CD4-positive, alpha-beta T cell (primary cell): ENCODE measurements at regions not wholly inside any gene's neighbourhood (a gene's known extent, or its start where the extent isn't known, plus 50 kb on each side); places are given as distances from the start of the nearest gene placed in this dataset.

Experiments used
- ATAC-seq: fragments of 200-7000 bp; cut with Tn5 transposase; one replicate; pipeline ENCODE4 v1.10.0; 2022; ENCODE audit warnings: mild to moderate bottlenecking; ENCODE audit not compliant: poor library complexity
- CTCF ChIA-PET: fragments of 350-600 bp; sonication (Branson Sonifier 250); formaldehyde crosslinking; loops from one replicate; lab custom pipeline; 2021; ENCODE audit warnings: antibody characterized with exemption, inconsistent platforms; lab: Charles Lee
- POLR2A ChIA-PET: fragments of 350-600 bp; sonication (Branson Sonifier 250); formaldehyde crosslinking; loops from one replicate; lab custom pipeline; 2021; ENCODE audit warnings: antibody characterized with exemption, inconsistent platforms; lab: Charles Lee
- DNase-seq, 14 experiments: peaks; one replicate each; pipeline ENCODE4 v3.0.0-alpha.2; 2013 to 2020; ENCODE audit warnings: mixed read lengths in 2 of 14
- H3K27ac ChIP-seq, 2 donors: one replicate each; pipeline versions ENCODE4 v1.5.1 to v1.7.0; 2013; ENCODE audit warnings: low read length in 2 of 2, low read depth in 1 of 2, mild to moderate bottlenecking in 1 of 2
- H3K27me3 ChIP-seq, 2 experiments: 1 replicate in 1 of 2; 2 replicates in 1 of 2; pipeline versions ENCODE4 v1.6.1 to v1.7.0; 2013; ENCODE audit warnings: low read length in 2 of 2, control low read depth in 1 of 2, mild to moderate bottlenecking in 1 of 2, moderate library complexity in 1 of 2; ENCODE audit not compliant: insufficient read depth in 2 of 2, control insufficient read depth in 1 of 2
- H3K36me3 ChIP-seq: one replicate; pipeline ENCODE4 v1.6.1; 2013; ENCODE audit warnings: low read length, control low read depth; ENCODE audit not compliant: insufficient read depth
- H3K4me1 ChIP-seq: one replicate; pipeline ENCODE4 v1.6.1; 2013; ENCODE audit warnings: low read length, control low read depth; ENCODE audit not compliant: insufficient read depth
- H3K4me3 ChIP-seq: one replicate; pipeline ENCODE4 v1.5.1; 2013; ENCODE audit warnings: mild to moderate bottlenecking, low read length, moderate library complexity
- H3K9me3 ChIP-seq, 2 experiments: 1 replicate in 1 of 2; 2 replicates in 1 of 2; pipeline versions ENCODE4 v1.6.1 to v1.7.0; 2013; ENCODE audit warnings: low read length in 2 of 2, mild to moderate bottlenecking in 2 of 2, control low read depth in 1 of 2, moderate library complexity in 1 of 2; ENCODE audit not compliant: control insufficient read depth in 1 of 2, insufficient read depth in 1 of 2
- H3K27ac Mint-ChIP-seq: one replicate; pipeline ENCODE4 v1.8.0; 2020; ENCODE audit warnings: mixed read lengths
- H3K27me3 Mint-ChIP-seq: one replicate; pipeline ENCODE4 v1.8.0; 2021; ENCODE audit warnings: mixed read lengths
- H3K36me3 Mint-ChIP-seq: one replicate; pipeline ENCODE4 v1.8.0; 2021; ENCODE audit warnings: low read depth, mixed read lengths
- H3K4me1 Mint-ChIP-seq: one replicate; pipeline ENCODE4 v1.8.0; 2021; ENCODE audit warnings: low read depth, mixed read lengths
- H3K4me3 Mint-ChIP-seq: one replicate; pipeline ENCODE4 v1.8.0; 2020; ENCODE audit warnings: mild to moderate bottlenecking, mixed read lengths
- H3K9me3 Mint-ChIP-seq: one replicate; pipeline ENCODE4 v1.8.0; 2020; ENCODE audit warnings: mixed read lengths
- intact Hi-C, 2 experiments: fragments of 100-400 bp; cut with DNase I in 1 of 2; cut with micrococcal nuclease in 1 of 2; formaldehyde crosslinking; loops; one replicate each; pipeline versions ENCODE4 v1.15.1 to v1.9.0; 2023 to 2025; cut with DNase I, micrococcal nuclease
- TF ChIP-seq, protein P1 (sequence below): fragments of 200-600 bp; IDR thresholded peaks from one replicate; pipeline ENCODE4 v1.8.0; 2022; ENCODE audit warnings: antibody characterized with exemption, mild to moderate bottlenecking

DNA sequence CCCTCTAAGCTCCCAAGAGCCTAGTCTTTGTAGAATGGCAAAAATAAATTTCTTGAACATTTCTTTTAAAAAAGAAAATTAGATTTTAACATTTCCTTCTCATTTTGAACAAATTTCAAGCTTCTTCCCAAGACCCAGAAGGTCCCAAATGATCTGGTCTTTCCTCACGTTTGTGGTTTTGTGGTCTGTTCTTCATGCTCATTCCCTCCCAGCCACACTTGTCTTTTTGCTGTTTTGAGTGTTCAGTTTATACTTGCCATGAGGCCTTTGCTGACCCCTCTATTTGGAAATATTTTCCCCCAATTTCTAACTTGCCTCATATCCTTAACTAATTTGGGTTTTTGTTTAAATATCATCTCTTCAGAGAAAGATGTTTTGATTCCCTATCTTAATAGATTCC is 133.4 kb upstream of the PAPPA start:
- H3K4me1 Mint-ChIP-seq = no peaks in the 10 kb centered on the region
- H3K9me3 ChIP-seq = peaks cover 0 to 3% of the 10 kb centered on the region in 2 experiments
- ChIA-PET POLR2A (no interaction called here), CTCF (no interaction called here)
- H3K36me3 ChIP-seq = no peaks in the 10 kb centered on the region
- TF ChIP-seq, protein P1, sequence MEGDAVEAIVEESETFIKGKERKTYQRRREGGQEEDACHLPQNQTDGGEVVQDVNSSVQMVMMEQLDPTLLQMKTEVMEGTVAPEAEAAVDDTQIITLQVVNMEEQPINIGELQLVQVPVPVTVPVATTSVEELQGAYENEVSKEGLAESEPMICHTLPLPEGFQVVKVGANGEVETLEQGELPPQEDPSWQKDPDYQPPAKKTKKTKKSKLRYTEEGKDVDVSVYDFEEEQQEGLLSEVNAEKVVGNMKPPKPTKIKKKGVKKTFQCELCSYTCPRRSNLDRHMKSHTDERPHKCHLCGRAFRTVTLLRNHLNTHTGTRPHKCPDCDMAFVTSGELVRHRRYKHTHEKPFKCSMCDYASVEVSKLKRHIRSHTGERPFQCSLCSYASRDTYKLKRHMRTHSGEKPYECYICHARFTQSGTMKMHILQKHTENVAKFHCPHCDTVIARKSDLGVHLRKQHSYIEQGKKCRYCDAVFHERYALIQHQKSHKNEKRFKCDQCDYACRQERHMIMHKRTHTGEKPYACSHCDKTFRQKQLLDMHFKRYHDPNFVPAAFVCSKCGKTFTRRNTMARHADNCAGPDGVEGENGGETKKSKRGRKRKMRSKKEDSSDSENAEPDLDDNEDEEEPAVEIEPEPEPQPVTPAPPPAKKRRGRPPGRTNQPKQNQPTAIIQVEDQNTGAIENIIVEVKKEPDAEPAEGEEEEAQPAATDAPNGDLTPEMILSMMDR = no peak
- H3K4me3 ChIP-seq = no peak overlapping the region
- no peaks in the 10 kb centered on the region for H3K4me1 ChIP-seq
- no peaks in the 10 kb centered on the region for H3K27me3 Mint-ChIP-seq
- peaks cover 8% of the 10 kb centered on the region for H3K9me3 Mint-ChIP-seq
- DNase-seq (no peak), ATAC-seq (no peak)
- intact Hi-C loops = no loop called here
- H3K27me3 ChIP-seq = no peaks in the 10 kb centered on the region
- H3K36me3 Mint-ChIP-seq = no peaks in the 10 kb centered on the region
- no peak overlapping the region for H3K27ac Mint-ChIP-seq
- H3K4me3 Mint-ChIP-seq = no peak overlapping the region
- no peak overlapping the region for H3K27ac ChIP-seq

DNA sequence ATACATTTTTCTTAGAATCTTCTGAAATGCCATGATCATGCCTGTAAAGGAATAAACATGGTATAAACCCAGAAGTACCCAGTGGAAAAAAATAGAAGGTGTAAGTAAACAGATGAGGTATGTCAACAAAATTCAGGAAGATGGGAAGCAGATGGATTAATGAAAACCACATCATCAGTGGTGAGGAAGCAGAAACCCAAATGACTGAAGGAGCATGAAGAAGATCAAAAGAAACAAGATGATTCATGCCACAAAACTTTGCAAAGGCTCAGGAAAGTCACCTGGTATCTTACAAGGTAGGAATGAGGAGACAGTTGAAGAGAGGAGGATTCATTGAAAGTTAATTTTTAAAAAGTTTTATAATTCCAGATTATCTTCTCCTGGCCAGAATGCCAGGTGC is 132.8 kb upstream of the PAPPA start:
- ChIA-PET CTCF (no interaction called here), POLR2A (no interaction called here)
- H3K4me1 Mint-ChIP-seq = no peaks in the 10 kb centered on the region
- Histone ChIP-seq H3K27ac (no peak overlapping the region), H3K4me1 (no peaks in the 10 kb centered on the region), H3K4me3 (no peak overlapping the region), H3K27me3 (no peaks in the 10 kb centered on the region), H3K36me3 (no peaks in the 10 kb centered on the region), H3K9me3 (peaks cover 0 to 3% of the 10 kb centered on the region in 2 experiments)
- ATAC-seq (no peak), DNase-seq (no peak)
- intact Hi-C loops = no loop called here
- TF ChIP-seq, protein P1 = no peak
- no peaks in the 10 kb centered on the region for H3K27me3 Mint-ChIP-seq
- peaks cover 13% of the 10 kb centered on the region for H3K9me3 Mint-ChIP-seq
- H3K27ac Mint-ChIP-seq = no peak overlapping the region
- no peaks in the 10 kb centered on the region for H3K36me3 Mint-ChIP-seq
- no peak overlapping the region for H3K4me3 Mint-ChIP-seq

DNA sequence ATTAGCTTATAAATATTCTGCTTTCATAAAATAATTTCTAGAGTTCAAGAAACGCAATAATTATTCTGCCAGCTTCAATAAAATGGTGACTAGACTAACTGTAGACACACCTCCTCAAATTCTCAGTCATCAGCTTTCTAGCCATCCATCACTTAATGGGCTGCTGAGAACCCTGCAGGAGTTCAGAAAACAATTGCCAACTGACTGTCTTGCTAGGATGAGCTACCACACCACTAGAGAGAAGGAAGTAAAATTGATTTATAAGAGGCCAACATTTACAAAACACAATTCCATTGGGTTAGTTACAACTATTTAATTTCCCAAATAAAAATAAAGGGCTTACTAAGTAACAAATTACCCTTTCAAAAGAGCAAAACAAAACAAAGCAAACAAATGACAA is 126.5 kb upstream of the PAPPA start:
- Histone ChIP-seq H3K4me1 (no peaks in the 10 kb centered on the region), H3K27me3 (no peaks in the 10 kb centered on the region), H3K27ac (no peak overlapping the region), H3K9me3 (no peaks in the 10 kb centered on the region), H3K36me3 (no peaks in the 10 kb centered on the region), H3K4me3 (no peak overlapping the region)
- CTCF ChIA-PET = no interaction called here
- POLR2A ChIA-PET = no interaction called here
- TF ChIP-seq, protein P1 = no peak
- peaks cover 24% of the 10 kb centered on the region for H3K9me3 Mint-ChIP-seq
- ATAC-seq = no peak
- no peaks in the 10 kb centered on the region for H3K36me3 Mint-ChIP-seq
- no peak overlapping the region for H3K27ac Mint-ChIP-seq
- peaks cover 5% of the 10 kb centered on the region for H3K27me3 Mint-ChIP-seq
- DNase-seq = no peak
- intact Hi-C loops = no loop called here
- H3K4me1 Mint-ChIP-seq = no peaks in the 10 kb centered on the region
- H3K4me3 Mint-ChIP-seq = no peak overlapping the region
